NCI-H2081 (cell line): ENCODE measurements at regions not wholly inside any gene's neighbourhood (a gene's known extent, or its start where the extent isn't known, plus 50 kb on each side); places are given as distances from the start of the nearest gene placed in this dataset.

Source experiments
- DNase-seq, 2 experiments: peaks; one replicate each; lab custom pipeline; 2025; lab: John Stamatoyannopoulos, UW

- no peak for DNase-seq
These were observed 819.9 kb upstream of the PIK3C3 start for GRCh38 chr18:41135146-41135545.

GRCh38 chr18:41134426-41134825, 820.6 kb upstream of the PIK3C3 start:
- DNase-seq: no peak

GRCh38 chr18:41131050-41131449, 824.0 kb upstream of the PIK3C3 start:
- no peak for DNase-seq

GRCh38 chr18:41128545-41128944, 826.5 kb upstream of the PIK3C3 start:
- DNase-seq: no peak

- no peak for DNase-seq
These were observed 826.9 kb upstream of the PIK3C3 start for GRCh38 chr18:41128126-41128525.

- DNase-seq: no peak
These were observed 828.3 kb upstream of the PIK3C3 start for GRCh38 chr18:41126541-41127235.

- DNase-seq: no peak
These were observed 833.8 kb upstream of the PIK3C3 start for GRCh38 chr18:41121116-41121826.

GRCh38 chr18:41119031-41119430, 836.0 kb upstream of the PIK3C3 start:
- DNase-seq: no peak

- DNase-seq: no peak
These were observed 841.0 kb upstream of the PIK3C3 start for GRCh38 chr18:41113885-41114482.

GRCh38 chr18:41099451-41099850, 855.6 kb upstream of the PIK3C3 start:
- DNase-seq: no peak

- DNase-seq: peak; percentile 60 to 85
These were observed 858.5 kb upstream of the PIK3C3 start for GRCh38 chr18:41096504-41096903.

- no peak for DNase-seq
These were observed 878.0 kb upstream of the PIK3C3 start for GRCh38 chr18:41077076-41077475.

GRCh38 chr18:41075212-41075611, 879.8 kb upstream of the PIK3C3 start:
- DNase-seq: no peak

GRCh38 chr18:41073372-41073954, 881.6 kb upstream of the PIK3C3 start:
- DNase-seq: no peak

- no peak for DNase-seq
These were observed 882.1 kb upstream of the PIK3C3 start for GRCh38 chr18:41072946-41073345.

GRCh38 chr18:41071826-41072225, 883.2 kb upstream of the PIK3C3 start:
- DNase-seq: no peak

- DNase-seq: no peak
These were observed 885.9 kb upstream of the PIK3C3 start for GRCh38 chr18:41069167-41069566.

- DNase-seq: no peak
These were observed 890.1 kb upstream of the PIK3C3 start for GRCh38 chr18:41064916-41065315.

- no peak for DNase-seq
These were observed 894.1 kb upstream of the PIK3C3 start for GRCh38 chr18:41060967-41061366.

GRCh38 chr18:41059126-41059415, 896.0 kb upstream of the PIK3C3 start:
- no peak for DNase-seq

- DNase-seq: no peak
These were observed 896.5 kb upstream of the PIK3C3 start for GRCh38 chr18:41058351-41059125.

GRCh38 chr18:41052625-41053024, 902.4 kb upstream of the PIK3C3 start:
- no peak for DNase-seq
